ENCODE measurements at regions not wholly inside any gene's neighbourhood (a gene's known extent, or its start where the extent isn't known, plus 50 kb on each side); places are given as distances from the start of the nearest gene placed in this dataset.
"Not testable (repeated sequence)": the region's sequence is repeated elsewhere in the genome, so short reads cannot be mapped to it uniquely, and the experiment has no call there.

GRCh38 chr10:27390681-27391080 is 113.4 kb upstream of the RAB18 start:
- H3K27ac ChIP-seq (ENCODE audit: low read length) = no peak overlapping the region
- H3K4me3 ChIP-seq (ENCODE audit: low read length) = no peak overlapping the region

GRCh38 chr10:27388761-27389399 is 115.2 kb upstream of the RAB18 start:
- 55% methylated on average over 4 of the region's 4 CpGs for WGBS
- DNase-seq (peak; percentile 33 to 60 (median 53)), ATAC-seq (peak; percentile 78 to 83)
- Histone ChIP-seq H3K4me1 (ENCODE audit: control insufficient read depth, insufficient read depth, low read length) (no peaks in the 10 kb centered on the region), H3K27ac (ENCODE audit: low read length) (no peak overlapping the region), H3K9me3 (ENCODE audit: control insufficient read depth, low read length) (no peaks in the 10 kb centered on the region), H3K4me3 (ENCODE audit: low read length) (no peak overlapping the region), H3K27me3 (ENCODE audit: control insufficient read depth, insufficient read depth) (no peaks in the 10 kb centered on the region)
- intact Hi-C loops (cut with DNase I) = no loop called here

More at GRCh38 chr10:27390681-27391080, 113.4 kb upstream of the RAB18 start:
- intact Hi-C loops (cut with DNase I) = no loop called here
- H3K27me3 ChIP-seq (ENCODE audit: control insufficient read depth, insufficient read depth) = no peaks in the 10 kb centered on the region
- DNase-seq (no peak), ATAC-seq (no peak)
- H3K4me1 ChIP-seq (ENCODE audit: control insufficient read depth, insufficient read depth, low read length) = no peaks in the 10 kb centered on the region
- WGBS = 85% methylated on average over 1 of the region's 1 CpG
- H3K9me3 ChIP-seq (ENCODE audit: control insufficient read depth, low read length) = no peaks in the 10 kb centered on the region

- intact Hi-C loops (cut with DNase I) = no loop called here
- H3K27ac ChIP-seq (ENCODE audit: low read length) = no peak overlapping the region
- no peak overlapping the region for H3K4me3 ChIP-seq (ENCODE audit: low read length)
- no peak for ATAC-seq
- WGBS = 68% methylated on average over 5 of the region's 5 CpGs
- no peaks in the 10 kb centered on the region for H3K27me3 ChIP-seq (ENCODE audit: control insufficient read depth, insufficient read depth)
- no peaks in the 10 kb centered on the region for H3K4me1 ChIP-seq (ENCODE audit: control insufficient read depth, insufficient read depth, low read length)
- DNase-seq = no peak
- H3K9me3 ChIP-seq (ENCODE audit: control insufficient read depth, low read length) = no peaks in the 10 kb centered on the region
These were observed 120.2 kb upstream of the RAB18 start for GRCh38 chr10:27383595-27384542.

- H3K27me3 ChIP-seq (ENCODE audit: control insufficient read depth, insufficient read depth) = no peaks in the 10 kb centered on the region
- no peaks in the 10 kb centered on the region for H3K4me1 ChIP-seq (ENCODE audit: control insufficient read depth, insufficient read depth, low read length)
- 79% methylated on average over 3 of the region's 3 CpGs for WGBS
- H3K9me3 ChIP-seq (ENCODE audit: control insufficient read depth, low read length) = no peaks in the 10 kb centered on the region
- intact Hi-C loops (cut with DNase I) = no loop called here
- no peak overlapping the region for H3K4me3 ChIP-seq (ENCODE audit: low read length)
- ATAC-seq (no peak), DNase-seq (no peak)
- no peak overlapping the region for H3K27ac ChIP-seq (ENCODE audit: low read length)
These were observed 121.9 kb upstream of the RAB18 start for GRCh38 chr10:27382176-27382575.

- no peaks in the 10 kb centered on the region for H3K27me3 ChIP-seq (ENCODE audit: control insufficient read depth, insufficient read depth)
- no peak for DNase-seq
- ATAC-seq = no peak
- intact Hi-C loops (cut with DNase I) = no loop called here
- no peaks in the 10 kb centered on the region for H3K4me1 ChIP-seq (ENCODE audit: control insufficient read depth, insufficient read depth, low read length)
- no peaks in the 10 kb centered on the region for H3K9me3 ChIP-seq (ENCODE audit: control insufficient read depth, low read length)
- WGBS = 66% methylated on average over 6 of the region's 6 CpGs
- no peak overlapping the region for H3K4me3 ChIP-seq (ENCODE audit: low read length)
- no peak overlapping the region for H3K27ac ChIP-seq (ENCODE audit: low read length)
These were observed 123.2 kb upstream of the RAB18 start for GRCh38 chr10:27380929-27381358.

- H3K27me3 ChIP-seq (ENCODE audit: control insufficient read depth, insufficient read depth); H3K4me3 ChIP-seq (ENCODE audit: low read length); DNase-seq; H3K27ac ChIP-seq (ENCODE audit: low read length); ATAC-seq; H3K9me3 ChIP-seq (ENCODE audit: control insufficient read depth, low read length); intact Hi-C loops (cut with DNase I); H3K4me1 ChIP-seq (ENCODE audit: control insufficient read depth, insufficient read depth, low read length): not testable (repeated sequence)
- over 99% methylated on average over 2 of the region's 2 CpGs for WGBS
These were observed 125.1 kb upstream of the RAB18 start for GRCh38 chr10:27379041-27379440.

- DNase-seq (no peak), ATAC-seq (no peak)
- intact Hi-C loops (cut with DNase I) = no loop called here
- 90% methylated on average over 5 of the region's 5 CpGs for WGBS
- no peaks in the 10 kb centered on the region for H3K27me3 ChIP-seq (ENCODE audit: control insufficient read depth, insufficient read depth)
- no peak overlapping the region for H3K4me3 ChIP-seq (ENCODE audit: low read length)
- H3K4me1 ChIP-seq (ENCODE audit: control insufficient read depth, insufficient read depth, low read length) = no peaks in the 10 kb centered on the region
- H3K27ac ChIP-seq (ENCODE audit: low read length) = no peak overlapping the region
- H3K9me3 ChIP-seq (ENCODE audit: control insufficient read depth, low read length) = no peaks in the 10 kb centered on the region
These were observed 130.4 kb upstream of the RAB18 start for GRCh38 chr10:27373566-27374160.

- no peak for ATAC-seq
- intact Hi-C loops (cut with DNase I) = no loop called here
- 91% methylated on average over 5 of the region's 5 CpGs for WGBS
These were observed 131.5 kb upstream of the ACBD5 start for GRCh38 chr10:27372095-27372494.

GRCh38 chr10:27371375-27371774 is 130.8 kb upstream of the ACBD5 start:
- H3K4me3 ChIP-seq (ENCODE audit: low read length); intact Hi-C loops (cut with DNase I); H3K27ac ChIP-seq (ENCODE audit: low read length); ATAC-seq; DNase-seq; H3K9me3 ChIP-seq (ENCODE audit: control insufficient read depth, low read length); H3K4me1 ChIP-seq (ENCODE audit: control insufficient read depth, insufficient read depth, low read length); H3K27me3 ChIP-seq (ENCODE audit: control insufficient read depth, insufficient read depth): not testable (repeated sequence)
- 83% methylated on average over 5 of the region's 5 CpGs for WGBS

More at GRCh38 chr10:27372095-27372494, 131.5 kb upstream of the ACBD5 start:
- no peaks in the 10 kb centered on the region for H3K4me1 ChIP-seq (ENCODE audit: control insufficient read depth, insufficient read depth, low read length)
- H3K9me3 ChIP-seq (ENCODE audit: control insufficient read depth, low read length) = no peaks in the 10 kb centered on the region
- H3K27ac ChIP-seq (ENCODE audit: low read length) = no peak overlapping the region
- no peaks in the 10 kb centered on the region for H3K27me3 ChIP-seq (ENCODE audit: control insufficient read depth, insufficient read depth)
- no peak for DNase-seq
- no peak overlapping the region for H3K4me3 ChIP-seq (ENCODE audit: low read length)

GRCh38 chr10:27369880-27370279 is 129.3 kb upstream of the ACBD5 start:
- no peaks in the 10 kb centered on the region for H3K9me3 ChIP-seq (ENCODE audit: control insufficient read depth, low read length)
- DNase-seq (no peak), ATAC-seq (no peak)
- 76% methylated on average over 3 of the region's 3 CpGs for WGBS
- no peaks in the 10 kb centered on the region for H3K4me1 ChIP-seq (ENCODE audit: control insufficient read depth, insufficient read depth, low read length)
- no peaks in the 10 kb centered on the region for H3K27me3 ChIP-seq (ENCODE audit: control insufficient read depth, insufficient read depth)
- no peak overlapping the region for H3K27ac ChIP-seq (ENCODE audit: low read length)
- intact Hi-C loops (cut with DNase I) = no loop called here
- no peak overlapping the region for H3K4me3 ChIP-seq (ENCODE audit: low read length)

GRCh38 chr10:27368706-27369105 is 128.1 kb upstream of the ACBD5 start:
- H3K9me3 ChIP-seq (ENCODE audit: control insufficient read depth, low read length) = no peaks in the 10 kb centered on the region
- H3K4me1 ChIP-seq (ENCODE audit: control insufficient read depth, insufficient read depth, low read length) = no peaks in the 10 kb centered on the region
- H3K4me3 ChIP-seq (ENCODE audit: low read length) = no peak overlapping the region
- DNase-seq (no peak), ATAC-seq (no peak)
- no peak overlapping the region for H3K27ac ChIP-seq (ENCODE audit: low read length)
- no peaks in the 10 kb centered on the region for H3K27me3 ChIP-seq (ENCODE audit: control insufficient read depth, insufficient read depth)
- WGBS = 89% methylated on average over 10 of the region's 10 CpGs
- intact Hi-C loops (cut with DNase I) = no loop called here
